B cell (primary cell): ENCODE measurements at regions not wholly inside any gene's neighbourhood (a gene's known extent, or its start where the extent isn't known, plus 50 kb on each side); places are given as distances from the start of the nearest gene placed in this dataset.

ENCODE experiments used
- ATAC-seq: fragments of 200-7000 bp; cut with Tn5 transposase; one replicate; pipeline ENCODE4 v1.10.0; 2021; ENCODE audit warnings: low read depth, mild to moderate bottlenecking, moderate number of reproducible peaks, moderate library complexity
- CTCF ChIA-PET: fragments of 350-600 bp; sonication (Branson Sonifier 250); formaldehyde crosslinking; loops from one replicate; lab custom pipeline; 2021; ENCODE audit warnings: antibody characterized with exemption, inconsistent platforms; lab: Charles Lee
- POLR2A ChIA-PET: fragments of 350-600 bp; sonication (Branson Sonifier 250); formaldehyde crosslinking; loops from one replicate; lab custom pipeline; 2021; ENCODE audit warnings: antibody characterized with exemption; lab: Charles Lee
- DNase-seq: peaks from one replicate; pipeline ENCODE4 v3.0.0; 2013
- H2AFZ ChIP-seq: 2 replicates; pipeline ENCODE4 v1.6.1; 2012; ENCODE audit warnings: mild to moderate bottlenecking, low read depth, low read length; ENCODE audit not compliant: insufficient read depth, poor library complexity, severe bottlenecking
- H3K27ac ChIP-seq, 2 donors: 1 replicate in 1 of 2; 2 replicates in 1 of 2; pipeline ENCODE4 v1.5.1; 2012 to 2013; ENCODE audit warnings: low read length in 2 of 2, mild to moderate bottlenecking in 2 of 2, moderate library complexity in 1 of 2
- H3K27me3 ChIP-seq, 4 experiments: fragments of 200-600 bp in 1 of 4; sonication (generic) in 1 of 4; replicated peaks in 1 of 4; 1 replicate in 2 of 4; 2 replicates in 2 of 4; pipeline versions ENCODE4 v1.6.1 to v1.7.0; 2013 to 2016; ENCODE audit warnings: low read length in 3 of 4, mild to moderate bottlenecking in 2 of 4, mixed read lengths in 1 of 4, moderate library complexity in 1 of 4; ENCODE audit not compliant: insufficient read depth in 4 of 4, control insufficient read depth in 3 of 4; ENCODE audit errors: control extremely low read depth in 1 of 4
- H3K36me3 ChIP-seq, 2 experiments: replicated peaks in 1 of 2; 1 replicate in 1 of 2; 2 replicates in 1 of 2; pipeline versions ENCODE4 v1.6.1 to v1.7.1; 2013; ENCODE audit warnings: low read length in 1 of 2; ENCODE audit not compliant: insufficient read depth in 2 of 2, control insufficient read depth in 1 of 2; ENCODE audit errors: control extremely low read depth in 1 of 2, extremely low read depth in 1 of 2
- H3K4me1 ChIP-seq, 2 donors: fragments of 200-600 bp in 1 of 2; sonication (generic) in 1 of 2; 1 replicate in 1 of 2; 2 replicates in 1 of 2; pipeline versions ENCODE4 v1.5.1 to v1.6.1; 2013 to 2017; ENCODE audit warnings: low read length in 2 of 2; ENCODE audit not compliant: control insufficient read depth in 2 of 2, insufficient read depth in 2 of 2
- H3K4me2 ChIP-seq: replicated peaks from 2 replicates; pipeline ENCODE3; 2012; ENCODE audit warnings: mild to moderate bottlenecking, low read depth, low read length; ENCODE audit not compliant: poor library complexity, severe bottlenecking
- H3K4me3 ChIP-seq, 5 experiments: fragments of 200-600 bp in 1 of 5; sonication (generic) in 1 of 5; 1 replicate in 3 of 5; 2 replicates in 2 of 5; pipeline versions ENCODE4 v1.5.1 to v1.7.0; 2011 to 2016; ENCODE audit warnings: low read length in 4 of 5, mild to moderate bottlenecking in 4 of 5, low read depth in 2 of 5, control low read depth in 1 of 5, moderate library complexity in 1 of 5; ENCODE audit not compliant: insufficient read depth in 1 of 5; ENCODE audit errors: control extremely low read depth in 1 of 5, extremely low read depth in 1 of 5
- H3K79me2 ChIP-seq: fragments of 200-600 bp; sonication (generic); one replicate; pipeline ENCODE4 v1.6.0; 2016; ENCODE audit warnings: low read length; ENCODE audit not compliant: control insufficient read depth, insufficient read depth
- H3K9ac ChIP-seq: fragments of 200-600 bp; sonication (generic); 2 replicates; pipeline ENCODE4 v1.6.1; 2017; ENCODE audit warnings: mild to moderate bottlenecking, low read length, moderate library complexity
- H3K9me3 ChIP-seq, 3 donors: one replicate each; pipeline versions ENCODE4 v1.6.1 to v1.7.1; 2013; ENCODE audit warnings: low read length in 2 of 3; ENCODE audit not compliant: control insufficient read depth in 2 of 3, insufficient read depth in 1 of 3; ENCODE audit errors: control extremely low read depth in 1 of 3
- H4K20me1 ChIP-seq: 2 replicates; pipeline ENCODE4 v1.6.0; 2012; ENCODE audit warnings: mild to moderate bottlenecking, low read length; ENCODE audit not compliant: insufficient read depth, control insufficient read depth, poor library complexity, severe bottlenecking
- H3K27ac Mint-ChIP-seq: one replicate; pipeline ENCODE4 v1.8.0; 2021; ENCODE audit warnings: mixed read lengths
- H3K27me3 Mint-ChIP-seq: one replicate; pipeline ENCODE4 v1.8.0; 2021; ENCODE audit warnings: mixed read lengths
- H3K4me1 Mint-ChIP-seq: one replicate; pipeline ENCODE4 v1.8.0; 2021; ENCODE audit warnings: mixed read lengths
- H3K4me3 Mint-ChIP-seq: one replicate; pipeline ENCODE4 v1.8.0; 2021; ENCODE audit warnings: mixed read lengths
- H3K9me3 Mint-ChIP-seq: one replicate; pipeline ENCODE4 v1.8.0; 2022; ENCODE audit warnings: mixed read lengths; ENCODE audit not compliant: insufficient read depth
- EZH2 ChIP-seq: IDR thresholded peaks from 2 replicates; pipeline ENCODE4 v1.6.1; 2012; ENCODE audit warnings: borderline replicate concordance, low read depth, mild to moderate bottlenecking, moderate library complexity, low read length; ENCODE audit not compliant: insufficient read depth, poor library complexity, severe bottlenecking
- WGBS: methylation state at CpG from one replicate; pipeline ENCODE4 v1.1.5; 2013; ENCODE audit warnings: missing lambda C conversion rate; ENCODE audit not compliant: insufficient coverage; 5-methylcytosine and 5-hydroxymethylcytosine counted together
- intact Hi-C: fragments of 100-400 bp; cut with micrococcal nuclease; formaldehyde crosslinking; loops from one replicate; pipeline ENCODE4 v1.10.0; 2022
- TF ChIP-seq, protein P1 (sequence below): fragments of 200-600 bp; IDR thresholded peaks from one replicate; pipeline ENCODE4 v1.8.0; 2022; ENCODE audit warnings: antibody characterized with exemption, mild to moderate bottlenecking

DNA sequence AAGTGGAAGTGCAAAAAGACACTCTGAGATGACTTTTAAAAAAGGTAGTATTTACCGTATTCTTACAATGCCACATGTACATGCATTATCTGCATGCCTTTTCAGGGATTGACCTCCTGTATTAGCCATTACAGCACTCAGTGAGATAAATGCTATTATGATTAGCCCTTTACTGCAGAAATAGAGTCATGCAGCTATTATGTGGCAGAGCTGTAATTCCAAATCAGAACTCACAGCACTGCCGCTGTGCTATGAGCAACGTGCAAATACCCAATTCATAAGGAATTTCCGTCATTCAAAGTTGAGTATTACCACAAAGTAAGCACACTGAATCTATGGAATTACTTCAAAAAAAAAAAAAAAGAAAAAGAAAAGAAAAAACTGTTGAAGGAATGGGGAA lies 92.1 kb upstream of the SMAD1 start:
- no peaks in the 10 kb centered on the region for H3K36me3 ChIP-seq
- intact Hi-C loops = no loop called here
- no peaks in the 10 kb centered on the region for H3K4me1 ChIP-seq
- no peak overlapping the region for H3K4me3 Mint-ChIP-seq
- no peaks in the 10 kb centered on the region for H3K9me3 ChIP-seq
- no peak overlapping the region for H3K27ac ChIP-seq
- no peak for TF ChIP-seq EZH2
- TF ChIP-seq, protein P1, sequence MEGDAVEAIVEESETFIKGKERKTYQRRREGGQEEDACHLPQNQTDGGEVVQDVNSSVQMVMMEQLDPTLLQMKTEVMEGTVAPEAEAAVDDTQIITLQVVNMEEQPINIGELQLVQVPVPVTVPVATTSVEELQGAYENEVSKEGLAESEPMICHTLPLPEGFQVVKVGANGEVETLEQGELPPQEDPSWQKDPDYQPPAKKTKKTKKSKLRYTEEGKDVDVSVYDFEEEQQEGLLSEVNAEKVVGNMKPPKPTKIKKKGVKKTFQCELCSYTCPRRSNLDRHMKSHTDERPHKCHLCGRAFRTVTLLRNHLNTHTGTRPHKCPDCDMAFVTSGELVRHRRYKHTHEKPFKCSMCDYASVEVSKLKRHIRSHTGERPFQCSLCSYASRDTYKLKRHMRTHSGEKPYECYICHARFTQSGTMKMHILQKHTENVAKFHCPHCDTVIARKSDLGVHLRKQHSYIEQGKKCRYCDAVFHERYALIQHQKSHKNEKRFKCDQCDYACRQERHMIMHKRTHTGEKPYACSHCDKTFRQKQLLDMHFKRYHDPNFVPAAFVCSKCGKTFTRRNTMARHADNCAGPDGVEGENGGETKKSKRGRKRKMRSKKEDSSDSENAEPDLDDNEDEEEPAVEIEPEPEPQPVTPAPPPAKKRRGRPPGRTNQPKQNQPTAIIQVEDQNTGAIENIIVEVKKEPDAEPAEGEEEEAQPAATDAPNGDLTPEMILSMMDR = no peak
- peaks cover 23% of the 10 kb centered on the region for H3K27me3 Mint-ChIP-seq
- H3K27me3 ChIP-seq = no peaks in the 10 kb centered on the region
- no peak overlapping the region for H3K4me2 ChIP-seq
- no peak overlapping the region for H3K27ac Mint-ChIP-seq
- ATAC-seq (no peak), DNase-seq (no peak)
- H3K4me1 Mint-ChIP-seq = no peaks in the 10 kb centered on the region
- ChIA-PET CTCF (no interaction called here), POLR2A (no interaction called here)
- no peaks in the 10 kb centered on the region for H4K20me1 ChIP-seq
- H3K79me2 ChIP-seq = no peaks in the 10 kb centered on the region
- no peaks in the 10 kb centered on the region for H3K9me3 Mint-ChIP-seq
- WGBS = no CpG with 5 or more reads among the region's 4 CpGs
- no peak overlapping the region for H3K4me3 ChIP-seq
- no peak overlapping the region for H2AFZ ChIP-seq
- no peak overlapping the region for H3K9ac ChIP-seq

DNA sequence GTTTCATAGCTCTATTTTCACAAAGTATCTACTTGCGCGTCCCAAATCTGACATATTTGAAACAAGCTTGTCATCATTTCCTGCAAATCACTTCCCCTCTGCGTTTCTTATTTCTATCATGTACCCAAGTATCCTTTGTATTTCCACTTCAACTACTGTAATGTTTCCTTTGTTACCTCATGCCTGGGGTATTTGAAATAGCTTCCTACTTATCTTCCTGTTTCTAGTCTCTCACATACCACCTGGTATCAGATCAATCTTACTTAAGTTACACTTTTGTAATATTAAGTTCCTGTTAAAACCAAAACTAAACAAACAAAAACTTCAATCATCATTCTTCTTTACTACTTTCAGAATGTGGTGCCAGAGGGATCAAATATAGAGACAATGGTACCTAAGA lies 93.6 kb upstream of the SMAD1 start:
- intact Hi-C loops = no loop called here
- H3K36me3 ChIP-seq = no peaks in the 10 kb centered on the region
- DNase-seq (no peak), ATAC-seq (no peak)
- no peaks in the 10 kb centered on the region for H3K79me2 ChIP-seq
- H3K27me3 Mint-ChIP-seq = peaks cover 27% of the 10 kb centered on the region
- POLR2A ChIA-PET = no interaction called here
- no peaks in the 10 kb centered on the region for H4K20me1 ChIP-seq
- no peaks in the 10 kb centered on the region for H3K4me1 ChIP-seq
- H3K27me3 ChIP-seq = no peaks in the 10 kb centered on the region
- H3K9ac ChIP-seq = no peak overlapping the region
- H3K4me3 Mint-ChIP-seq = no peak overlapping the region
- no peak overlapping the region for H3K4me2 ChIP-seq
- H3K4me3 ChIP-seq = no peak overlapping the region
- no peak overlapping the region for H2AFZ ChIP-seq
- peaks cover 0 to 2% (median 0%) of the 10 kb centered on the region in 3 donors for H3K9me3 ChIP-seq
- H3K4me1 Mint-ChIP-seq = no peaks in the 10 kb centered on the region
- no peak for TF ChIP-seq EZH2
- TF ChIP-seq, protein P1 = no peak
- H3K27ac Mint-ChIP-seq = no peak overlapping the region
- H3K9me3 Mint-ChIP-seq = peaks cover 2% of the 10 kb centered on the region
- CTCF ChIA-PET = no interaction called here
- WGBS = 55% methylated on average over 3 of the region's 3 CpGs
- no peak overlapping the region for H3K27ac ChIP-seq
